ENCODE measurements at regions not wholly inside any gene's neighbourhood (a gene's known extent, or its start where the extent isn't known, plus 50 kb on each side); places are given as distances from the start of the nearest gene placed in this dataset.

- H3K4me1 ChIP-seq, result peaks cover 48% of the 10 kb centered on the region
- WGBS, 2 donors, result 20 to 26% methylated on average over 10 of the region's 10 CpGs
- H3K27ac ChIP-seq, result peak overlapping the region; percentile 5 to 88 (median 70)
- no peaks in the 10 kb centered on the region for H3K9me3 ChIP-seq
- no peak for ATAC-seq
- no peaks in the 10 kb centered on the region for H3K36me3 ChIP-seq (replicated peaks in 1 of 2; ENCODE audit: insufficient read depth in 1 of 2, low read depth in 2 of 2)
- no peaks in the 10 kb centered on the region for H3K27me3 ChIP-seq
- DNase-seq, result no peak
- TF ChIP-seq POLR2A (IDR thresholded peaks at IDR 0.05), result no peak
- TF ChIP-seq CTCF (IDR thresholded peaks at IDR 0.05), result no peak
- intact Hi-C loops (cut with DNase I), result no loop called here
- no peak overlapping the region for H3K4me3 ChIP-seq
These were observed 50.0 kb upstream of the BOLA1 start for GRCh38 chr1:149849111-149849946.

Measured in body of pancreas (tissue), 4 donors.